ENCODE measurements at regions not wholly inside any gene's neighbourhood (a gene's known extent, or its start where the extent isn't known, plus 50 kb on each side); places are given as distances from the start of the nearest gene placed in this dataset.

GRCh38 chr18:76264198-76264875, 230.7 kb downstream of the ZNF516 start:
- TF ChIP-seq, protein P1, sequence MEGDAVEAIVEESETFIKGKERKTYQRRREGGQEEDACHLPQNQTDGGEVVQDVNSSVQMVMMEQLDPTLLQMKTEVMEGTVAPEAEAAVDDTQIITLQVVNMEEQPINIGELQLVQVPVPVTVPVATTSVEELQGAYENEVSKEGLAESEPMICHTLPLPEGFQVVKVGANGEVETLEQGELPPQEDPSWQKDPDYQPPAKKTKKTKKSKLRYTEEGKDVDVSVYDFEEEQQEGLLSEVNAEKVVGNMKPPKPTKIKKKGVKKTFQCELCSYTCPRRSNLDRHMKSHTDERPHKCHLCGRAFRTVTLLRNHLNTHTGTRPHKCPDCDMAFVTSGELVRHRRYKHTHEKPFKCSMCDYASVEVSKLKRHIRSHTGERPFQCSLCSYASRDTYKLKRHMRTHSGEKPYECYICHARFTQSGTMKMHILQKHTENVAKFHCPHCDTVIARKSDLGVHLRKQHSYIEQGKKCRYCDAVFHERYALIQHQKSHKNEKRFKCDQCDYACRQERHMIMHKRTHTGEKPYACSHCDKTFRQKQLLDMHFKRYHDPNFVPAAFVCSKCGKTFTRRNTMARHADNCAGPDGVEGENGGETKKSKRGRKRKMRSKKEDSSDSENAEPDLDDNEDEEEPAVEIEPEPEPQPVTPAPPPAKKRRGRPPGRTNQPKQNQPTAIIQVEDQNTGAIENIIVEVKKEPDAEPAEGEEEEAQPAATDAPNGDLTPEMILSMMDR (IDR thresholded peaks at IDR 0.05; ENCODE audit: extremely low read depth, missing control alignments) = no peak
- DNase-seq (ENCODE audit: low spot score) = no peak

DNA sequence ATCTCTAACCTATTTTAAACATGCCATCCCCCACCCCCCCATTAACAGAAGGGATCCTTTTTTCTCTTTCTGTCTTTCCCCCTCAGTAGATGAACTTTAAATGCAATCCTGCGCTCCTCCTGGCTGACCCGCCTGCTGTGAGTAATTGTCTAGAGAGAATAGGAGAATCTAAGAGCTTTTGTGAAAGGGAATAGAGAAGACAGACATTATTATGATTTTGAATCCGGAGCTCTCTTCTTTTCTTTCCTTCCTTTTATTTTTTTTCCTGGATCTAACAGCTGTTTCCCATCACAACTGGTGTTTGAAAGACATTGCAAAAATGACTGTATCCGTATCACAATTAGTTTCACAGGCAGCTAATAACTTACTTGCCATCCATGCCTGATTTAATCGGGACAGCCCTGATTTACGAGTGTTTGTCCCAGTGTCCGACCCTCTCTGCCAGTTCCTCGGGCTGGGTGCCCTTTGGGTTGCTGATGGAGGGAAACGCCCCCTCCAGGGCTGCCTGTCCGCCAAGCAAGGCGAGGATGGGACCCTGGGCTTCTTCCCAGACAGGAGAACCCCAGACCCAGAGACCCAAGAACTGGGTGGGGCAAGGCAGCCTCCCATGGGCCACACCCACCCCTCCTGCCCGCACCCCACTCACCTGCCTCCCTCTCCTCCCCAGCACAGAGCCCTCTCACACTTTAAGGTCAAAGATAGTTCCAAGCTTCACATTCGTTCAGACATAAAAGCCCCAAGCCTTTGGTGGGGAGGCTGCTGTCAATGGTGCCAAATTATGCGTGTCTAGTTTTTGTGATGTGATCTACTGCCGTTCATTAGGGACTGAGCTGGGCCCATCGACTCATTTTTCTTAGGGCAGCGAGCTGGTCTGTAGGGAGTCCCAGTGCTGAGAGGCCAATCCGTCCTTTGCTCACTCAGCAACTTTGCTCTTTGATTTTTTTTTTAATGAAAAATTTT, 231.7 kb downstream of the ZNF516 start:
- no peak for DNase-seq (ENCODE audit: low spot score)
- TF ChIP-seq, protein P1 (IDR thresholded peaks at IDR 0.05; ENCODE audit: extremely low read depth, missing control alignments) = no peak

GRCh38 chr18:76260941-76261472, 234.0 kb downstream of the ZNF516 start:
- no peak for DNase-seq (ENCODE audit: low spot score)
- TF ChIP-seq, protein P1 (IDR thresholded peaks at IDR 0.05; ENCODE audit: extremely low read depth, missing control alignments) = no peak

DNA sequence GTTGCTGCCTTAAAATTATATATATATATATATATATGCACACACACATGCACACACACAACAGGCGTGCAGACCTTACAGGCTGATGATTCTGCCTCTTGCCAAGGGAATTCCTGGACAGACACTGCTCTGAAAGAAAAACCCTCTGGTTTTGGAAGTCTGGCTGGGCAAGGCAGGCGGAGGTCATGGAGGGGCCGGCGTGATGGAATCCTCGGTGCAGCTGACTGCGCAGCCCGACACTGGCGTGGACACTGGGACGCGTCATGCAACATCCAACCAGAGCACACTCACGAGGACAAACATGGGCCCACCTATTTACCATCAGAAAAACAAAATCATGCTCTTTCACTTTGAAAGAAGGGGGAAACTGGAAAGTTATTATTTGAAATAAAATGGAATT, 235.3 kb downstream of the ZNF516 start:
- DNase-seq (ENCODE audit: low spot score) = no peak
- TF ChIP-seq, protein P1 (IDR thresholded peaks at IDR 0.05; ENCODE audit: extremely low read depth, missing control alignments) = no peak

GRCh38 chr18:76259096-76259495, 235.9 kb downstream of the ZNF516 start:
- TF ChIP-seq, protein P1 (IDR thresholded peaks at IDR 0.05; ENCODE audit: extremely low read depth, missing control alignments) = no peak
- DNase-seq (ENCODE audit: low spot score) = no peak

- no peak for DNase-seq (ENCODE audit: low spot score)
These were observed 236.8 kb downstream of the ZNF516 start for GRCh38 chr18:76258209-76258608.

More at GRCh38 chr18:76258209-76258608, 236.8 kb downstream of the ZNF516 start:
- TF ChIP-seq, protein P1 (IDR thresholded peaks at IDR 0.05; ENCODE audit: extremely low read depth, missing control alignments) = no peak

All from GM20000 (cell line).